Stimulated activated CD4-positive, alpha-beta T cell treated with anti-CD3 and anti-CD28 coated beads, Interleukin-12 subunit alpha, Interleukin-12 subunit beta, amount 100 ng/mL, for 4 hours (primary cell): ENCODE measurements at regions not wholly inside any gene's neighbourhood (a gene's known extent, or its start where the extent isn't known, plus 50 kb on each side); places are given as distances from the start of the nearest gene placed in this dataset.
"Not testable (repeated sequence)": the region's sequence is repeated elsewhere in the genome, so short reads cannot be mapped to it uniquely, and the experiment has no call there.

Source experiments
- DNase-seq: peaks from one replicate; pipeline ENCODE4 v3.0.0-alpha.2; 2020

- peak; percentile 11 for DNase-seq
Measured at GRCh38 chr9:41272879-41273548, 83.9 kb upstream of the ZNG1F start.

- not testable (repeated sequence) for DNase-seq
Measured at GRCh38 chr9:41270992-41271391, 81.9 kb upstream of the ZNG1F start.

- not testable (repeated sequence) for DNase-seq
Measured at GRCh38 chr9:41269471-41269870, 80.4 kb upstream of the ZNG1F start.

- not testable (repeated sequence) for DNase-seq
Measured at GRCh38 chr9:41269054-41269453, 79.9 kb upstream of the ZNG1F start.

- DNase-seq = not testable (repeated sequence)
Measured at GRCh38 chr9:41266602-41267001, 77.5 kb upstream of the ZNG1F start.

GRCh38 chr9:41266000-41266399 is 76.9 kb upstream of the ZNG1F start:
- not testable (repeated sequence) for DNase-seq

GRCh38 chr9:41251973-41252372 is 62.9 kb upstream of the ZNG1F start:
- DNase-seq = not testable (repeated sequence)

- DNase-seq = not testable (repeated sequence)
Measured at GRCh38 chr9:41251101-41251500, 62.0 kb upstream of the ZNG1F start.

- not testable (repeated sequence) for DNase-seq
Measured at GRCh38 chr9:41246702-41247101, 57.6 kb upstream of the ZNG1F start.
